H1 (cell line): ENCODE measurements at regions not wholly inside any gene's neighbourhood (a gene's known extent, or its start where the extent isn't known, plus 50 kb on each side); places are given as distances from the start of the nearest gene placed in this dataset.

Source experiments
- CTCF ChIA-PET: fragments of 300-600 bp; sonication (Branson Sonifier 250); formaldehyde crosslinking; loops from one replicate; lab custom pipeline; 2021; ENCODE audit not compliant: partially characterized antibody; lab: Charles Lee
- POLR2A ChIA-PET: fragments of 300-600 bp; sonication (Branson Sonifier 250); formaldehyde crosslinking; loops from one replicate; lab custom pipeline; 2021; ENCODE audit warnings: inconsistent platforms; ENCODE audit not compliant: partially characterized antibody; lab: Charles Lee
- DNase-seq, 2 experiments: peaks; one replicate each; pipeline versions ENCODE4 v3.0.0 to v3.0.0-alpha.2; 2010 to 2022; ENCODE audit warnings: low spot score in 2 of 2, low read depth in 1 of 2, mixed read lengths in 1 of 2
- FAIRE-seq: peaks from 2 replicates; lab custom pipeline; 2011; peaks lifted over from hg19 to GRCh38; lab: Jason Lieb, UNC
- H2AFZ ChIP-seq: 2 replicates; pipeline ENCODE4 v1.8.1; 2012; ENCODE audit warnings: low read length, inconsistent platforms
- H2AK5ac ChIP-seq: 2 replicates; pipeline ENCODE4 v1.6.1; 2013; ENCODE audit warnings: low read depth, low read length
- H2BK120ac ChIP-seq: replicated peaks from 2 replicates; pipeline ENCODE3; 2013; ENCODE audit warnings: low read depth, low read length, inconsistent platforms
- H2BK12ac ChIP-seq: 2 replicates; pipeline ENCODE4 v1.6.1; 2013; ENCODE audit warnings: low read depth, low read length
- H2BK15ac ChIP-seq: 2 replicates; pipeline ENCODE4 v1.6.1; 2013; ENCODE audit warnings: low read length
- H2BK20ac ChIP-seq: 2 replicates; pipeline ENCODE4 v1.6.1; 2013; ENCODE audit warnings: low read length
- H2BK5ac ChIP-seq: 2 replicates; pipeline ENCODE4 v1.6.1; 2013; ENCODE audit warnings: low read depth, low read length
- H3K14ac ChIP-seq: 2 replicates; pipeline ENCODE4 v1.6.1; 2013; ENCODE audit warnings: inconsistent platforms; ENCODE audit not compliant: insufficient read length
- H3K18ac ChIP-seq: 2 replicates; pipeline ENCODE4 v1.6.1; 2013; ENCODE audit warnings: low read length; ENCODE audit errors: extremely low read depth
- H3K23ac ChIP-seq: 2 replicates; pipeline ENCODE4 v1.6.1; 2013; ENCODE audit warnings: inconsistent platforms; ENCODE audit not compliant: insufficient read length
- H3K23me2 ChIP-seq: 2 replicates; pipeline ENCODE4 v1.6.1; 2013; ENCODE audit warnings: low read depth, low read length
- H3K27ac ChIP-seq: 2 replicates; pipeline ENCODE4 v1.6.1; 2011; ENCODE audit warnings: low read depth, low read length, inconsistent platforms
- H3K27me3 ChIP-seq, 4 experiments: replicated peaks in 1 of 4; 1 replicate in 1 of 4; 2 replicates in 3 of 4; pipeline versions ENCODE4 v1.6.1 to v1.8.1; 2011 to 2013; ENCODE audit warnings: low read length in 3 of 4, mild to moderate bottlenecking in 3 of 4, inconsistent platforms in 2 of 4, mixed read lengths in 2 of 4, moderate library complexity in 1 of 4; ENCODE audit not compliant: control insufficient read depth in 3 of 4, insufficient read depth in 3 of 4; ENCODE audit errors: extremely low read depth in 1 of 4
- H3K36me3 ChIP-seq, 4 experiments: 2 replicates each; pipeline versions ENCODE4 v1.6.1 to v1.8.1; 2011 to 2013; ENCODE audit warnings: mild to moderate bottlenecking in 4 of 4, low read length in 3 of 4, moderate library complexity in 2 of 4, control low read depth in 1 of 4, inconsistent platforms in 1 of 4; ENCODE audit not compliant: insufficient read depth in 4 of 4, control insufficient read depth in 2 of 4
- H3K4ac ChIP-seq: replicated peaks from 2 replicates; pipeline ENCODE3; 2013; ENCODE audit warnings: low read length, low read depth, mixed read lengths, inconsistent platforms; ENCODE audit not compliant: insufficient read length
- H3K4me1 ChIP-seq, 4 experiments: replicated peaks in 1 of 4; 1 replicate in 1 of 4; 2 replicates in 3 of 4; pipeline versions ENCODE4 v1.6.1 to v1.8.1; 2011 to 2013; ENCODE audit warnings: low read length in 3 of 4, inconsistent platforms in 2 of 4, mixed read lengths in 1 of 4; ENCODE audit not compliant: insufficient read depth in 4 of 4, control insufficient read depth in 3 of 4
- H3K4me2 ChIP-seq, 2 experiments: 2 replicates each; pipeline versions ENCODE4 v1.6.1 to v1.8.1; 2011 to 2013; ENCODE audit warnings: low read depth in 2 of 2, low read length in 2 of 2, control low read depth in 1 of 2, inconsistent platforms in 1 of 2, mild to moderate bottlenecking in 1 of 2; ENCODE audit not compliant: insufficient read depth in 1 of 2
- H3K4me3 ChIP-seq, 4 experiments: fragments of 200-600, 300-600 bp in 1 of 4; sonication (generic), shearing (Covaris generic), sonication (Bioruptor Twin) in 1 of 4; 2 replicates each; pipeline versions ENCODE4 v1.5.1 to v1.8.1; 2011 to 2016; ENCODE audit warnings: low read length in 4 of 4, low read depth in 3 of 4, control low read depth in 2 of 4, inconsistent platforms in 2 of 4, mild to moderate bottlenecking in 2 of 4, mixed read lengths in 1 of 4, moderate library complexity in 1 of 4; ENCODE audit not compliant: insufficient read depth in 2 of 4; ENCODE audit errors: extremely low read depth in 1 of 4
- H3K56ac ChIP-seq: replicated peaks from 2 replicates; pipeline ENCODE3; 2013; ENCODE audit warnings: low read depth, mild to moderate bottlenecking, mixed read lengths, low read length, inconsistent platforms; ENCODE audit not compliant: insufficient read length
- H3K79me1 ChIP-seq: 2 replicates; pipeline ENCODE4 v1.6.1; 2013; ENCODE audit warnings: low read depth, low read length, control low read depth
- H3K79me2 ChIP-seq, 2 experiments: 2 replicates each; pipeline versions ENCODE4 v1.6.1 to v1.8.1; 2012 to 2013; ENCODE audit warnings: low read length in 2 of 2, mild to moderate bottlenecking in 2 of 2, inconsistent platforms in 1 of 2; ENCODE audit not compliant: insufficient read depth in 2 of 2, control insufficient read depth in 1 of 2
- H3K9ac ChIP-seq, 4 experiments: replicated peaks in 1 of 4; 1 replicate in 1 of 4; 2 replicates in 3 of 4; pipeline versions ENCODE4 v1.6.1 to v1.8.1; 2011 to 2013; ENCODE audit warnings: low read depth in 3 of 4, low read length in 3 of 4, control low read depth in 2 of 4, mild to moderate bottlenecking in 2 of 4, moderate library complexity in 2 of 4, inconsistent platforms in 1 of 4; ENCODE audit errors: extremely low read depth in 1 of 4
- H3K9me3 ChIP-seq, 2 experiments: 2 replicates each; pipeline versions ENCODE4 v1.6.1 to v1.8.1; 2012 to 2013; ENCODE audit warnings: mild to moderate bottlenecking in 2 of 2, moderate library complexity in 2 of 2, control low read depth in 1 of 2, inconsistent platforms in 1 of 2, low read depth in 1 of 2, low read length in 1 of 2, mixed read lengths in 1 of 2; ENCODE audit not compliant: insufficient read depth in 2 of 2
- H4K20me1 ChIP-seq, 2 experiments: replicated peaks in 1 of 2; 2 replicates each; pipeline versions ENCODE3 to v1.8.1; 2011 to 2013; ENCODE audit warnings: inconsistent platforms in 2 of 2, low read length in 2 of 2, mild to moderate bottlenecking in 1 of 2; ENCODE audit not compliant: insufficient read depth in 2 of 2, control insufficient read depth in 1 of 2
- H4K5ac ChIP-seq: 2 replicates; pipeline ENCODE4 v1.6.1; 2013; ENCODE audit warnings: low read length, low read depth, mixed read lengths, inconsistent platforms; ENCODE audit not compliant: insufficient read length
- H4K8ac ChIP-seq: 2 replicates; pipeline ENCODE4 v1.8.0; 2013; ENCODE audit warnings: mild to moderate bottlenecking, moderate library complexity, low read length, inconsistent platforms; ENCODE audit not compliant: insufficient read depth; ENCODE audit errors: extremely low read depth
- H4K91ac ChIP-seq: replicated peaks from 2 replicates; pipeline ENCODE3; 2013; ENCODE audit warnings: low read length, mixed read lengths, inconsistent platforms; ENCODE audit not compliant: insufficient read length
- SIRT6 ChIP-seq: IDR thresholded peaks from one replicate; pipeline ENCODE4 v1.7.1; 2012; ENCODE audit warnings: low read length, inconsistent platforms
- USF2 ChIP-seq: IDR thresholded peaks from 2 replicates; pipeline ENCODE4 v1.6.1; 2011; ENCODE audit warnings: low read length, improper control_type of control experiment
- whole genome bisulfite sequencing, 2 experiments: shearing (Covaris generic) in 1 of 2; methylation state at CpG; one replicate each; pipeline versions ENCODE4 v1.1.6 to v1.1.7; 2013 to 2015; ENCODE audit warnings: low lambda C conversion rate in 2 of 2, mixed read lengths in 2 of 2, inconsistent platforms in 1 of 2, low coverage in 1 of 2, missing lambda C conversion rate in 1 of 2; ENCODE audit not compliant: insufficient replicate concordance in 2 of 2, insufficient coverage in 1 of 2, insufficient read length in 1 of 2; ENCODE audit errors: extremely low coverage in 1 of 2, missing lambda C conversion rate in 1 of 2; 5-methylcytosine and 5-hydroxymethylcytosine counted together

GRCh38 chr11:115047631-115048030 is 369.3 kb downstream of the NXPE2 start:
- H2BK5ac ChIP-seq = no peak overlapping the region

More at GRCh38 chr11:115047631-115048030, 369.3 kb downstream of the NXPE2 start:
- ChIA-PET POLR2A (no interaction called here), CTCF (no interaction called here)
- Histone ChIP-seq H3K14ac (no peak overlapping the region), H3K9me3 (no peaks in the 10 kb centered on the region), H3K4me2 (no peak overlapping the region), H3K27me3 (no peaks in the 10 kb centered on the region), H3K9ac (no peak overlapping the region), H4K5ac (no peak overlapping the region), H4K20me1 (no peaks in the 10 kb centered on the region), H3K27ac (no peak overlapping the region), H2AK5ac (no peak overlapping the region), H3K18ac (no peak overlapping the region), H4K91ac (no peak overlapping the region), H3K56ac (no peak overlapping the region), H2BK20ac (no peak overlapping the region), H3K79me1 (no peaks in the 10 kb centered on the region), H2AFZ (no peak overlapping the region), H3K4me1 (peaks cover 0 to 2% (median 0%) of the 10 kb centered on the region in 4 experiments; a peak in 2 of 7 replicates), H2BK120ac (no peak overlapping the region), H3K4me3 (no peak overlapping the region), H3K23ac (no peak overlapping the region), H3K23me2 (no peaks in the 10 kb centered on the region), H2BK12ac (no peak overlapping the region), H3K36me3 (no peaks in the 10 kb centered on the region), H3K79me2 (no peaks in the 10 kb centered on the region), H3K4ac (no peak overlapping the region), H2BK15ac (no peak overlapping the region), H4K8ac (no peak overlapping the region)
- TF ChIP-seq SIRT6 = no peak
- no peak for TF ChIP-seq USF2
- DNase-seq (no peak), FAIRE-seq (no peak)
- WGBS, 2 experiments = 81% methylated on average over 3 of the region's 3 CpGs; no CpG with 5 or more reads in 1 of the 2 experiments
